ENCODE measurements at regions not wholly inside any gene's neighbourhood (a gene's known extent, or its start where the extent isn't known, plus 50 kb on each side); places are given as distances from the start of the nearest gene placed in this dataset.

GRCh38 chr15:45801543-45801942 lies 166.7 kb downstream of the SQOR start:
- Histone ChIP-seq H4K91ac (ENCODE audit: insufficient read depth, low read depth, low read length) (no peak overlapping the region), H4K8ac (ENCODE audit: low read depth in 2 of 2, low read length in 2 of 2) (no peak overlapping the region), H2BK5ac (ENCODE audit: low read depth, low read length, poor library complexity, severe bottlenecking) (no peak overlapping the region), H3K9me1 (ENCODE audit: insufficient read depth, low read length) (no peaks in the 10 kb centered on the region), H2BK20ac (ENCODE audit: low read depth, low read length) (no peak overlapping the region), H2AK5ac (ENCODE audit: low read depth, low read length) (no peak overlapping the region), H4K20me1 (ENCODE audit: insufficient read depth, low read length) (no peaks in the 10 kb centered on the region), H3K18ac (ENCODE audit: low read depth, low read length) (no peak overlapping the region), H3K27ac (ENCODE audit: insufficient read depth, low read length) (no peak overlapping the region), H3K4me2 (ENCODE audit: low read depth, low read length) (no peak overlapping the region), H3K4ac (ENCODE audit: low read depth, low read length) (no peak overlapping the region), H2AFZ (replicated peaks; ENCODE audit: low read length, poor library complexity) (no peak overlapping the region), H2BK15ac (ENCODE audit: low read depth, low read length) (no peak overlapping the region), H3K36me3 (ENCODE audit: control insufficient read depth, insufficient read depth, low read length) (no peaks in the 10 kb centered on the region), H3K79me1 (ENCODE audit: low read depth in 1 of 2, low read length in 2 of 2) (no peaks in the 10 kb centered on the region), H3K4me3 (ENCODE audit: insufficient read depth, low read depth, low read length) (no peak overlapping the region), H3K4me1 (ENCODE audit: control insufficient read depth, insufficient read depth, low read length) (no peaks in the 10 kb centered on the region), H3K23ac (ENCODE audit: low read depth, low read length) (no peak overlapping the region), H4K5ac (ENCODE audit: low read depth, low read length) (no peak overlapping the region), H3K9ac (ENCODE audit: low read depth, low read length) (no peak overlapping the region), H3K27me3 (ENCODE audit: control insufficient read depth, insufficient read depth, low read length) (no peaks in the 10 kb centered on the region), H2AK9ac (replicated peaks; ENCODE audit: low read depth, low read length, poor library complexity) (no peak overlapping the region), H3K14ac (replicated peaks; ENCODE audit: low read depth, low read length) (no peak overlapping the region), H2BK120ac (ENCODE audit: low read depth, low read length) (no peak overlapping the region), H3K9me3 (ENCODE audit: control insufficient read depth, insufficient read depth, low read length) (no peaks in the 10 kb centered on the region), H3K56ac (ENCODE audit: extremely low read depth, insufficient read depth, low read length) (no peak overlapping the region)
- intact Hi-C loops (cut with micrococcal nuclease) (no loop called here), dilution Hi-C loops (cut with HindIII; ENCODE audit: low sequenced_read_pairs, unreplicated experiment) (no loop called here), in situ Hi-C loops (cut with MboI; ENCODE audit: low sequenced_read_pairs) (no loop called here)
- ChIA-PET POLR2A (ENCODE audit: unreplicated experiment) (interaction anchor here (0.6 kb wide), 1 partner anchor 18 kb away, joined by 3 read pairs; no protein-coding TSS in a partner anchor), CTCF (no interaction called here)
- TF ChIP-seq BHLHE40 (IDR thresholded peaks at IDR 0.05; ENCODE audit: low read depth, low read length) (no peak), ELK1 (IDR thresholded peaks at IDR 0.05; ENCODE audit: borderline replicate concordance, low read depth, low read length) (no peak), RCOR1 (IDR thresholded peaks at IDR 0.05; ENCODE audit: insufficient replicate concordance, low read length) (no peak)
- DNase-seq (no peak), ATAC-seq (ENCODE audit: low read depth) (no peak)
- WGBS, 2 experiments (ENCODE audit: extremely low coverage in 2 of 2, insufficient read length in 1 of 2): 80% methylated on average over 1 of the region's 4 CpGs; no CpG with 5 or more reads in 1 of the 2 experiments
- BruUV-seq (replicated peaks): no TSS peak

Measured in IMR-90 (cell line).